GM12878 (cell line): ENCODE measurements at regions not wholly inside any gene's neighbourhood (a gene's known extent, or its start where the extent isn't known, plus 50 kb on each side); places are given as distances from the start of the nearest gene placed in this dataset.
"Not testable (repeated sequence)": the region's sequence is repeated elsewhere in the genome, so short reads cannot be mapped to it uniquely, and the experiment has no call there.

ENCODE experiments used
- ATAC-seq: fragments of 200-7000 bp; cut with Tn5 transposase; 3 replicates; pipeline ENCODE4 v1.9.1; 2020; ENCODE audit warnings: mild to moderate bottlenecking, moderate library complexity
- BruUV-seq: library from RNA; stranded (reverse); fragments of 400-500 nt; replicated peaks from 2 replicates; lab custom pipeline; 2021; lab: Mats Ljungman, UMichigan
- CTCF ChIA-PET: fragments of 300-600 bp; sonication (Branson Sonifier 250); formaldehyde crosslinking; extraction: SDS; loops from one replicate; lab custom pipeline; 2021; ENCODE audit warnings: inconsistent platforms; lab: Yijun Ruan, JAX
- POLR2A ChIA-PET: fragments of 350-600 bp; formaldehyde crosslinking; extraction: SDS; loops from one replicate; lab custom pipeline; 2021; ENCODE audit warnings: inconsistent platforms; lab: Charles Lee
- RAD21 ChIA-PET: fragments of 300-600 bp; sonication (Branson Sonifier 250); formaldehyde crosslinking; loops from one replicate; lab custom pipeline; 2023; ENCODE audit warnings: antibody characterized with exemption; ENCODE audit not compliant: unreplicated experiment; lab: Charles Lee
- SMC1A ChIA-PET: fragments of 300-600 bp; sonication (Branson Sonifier 250); formaldehyde crosslinking; loops from one replicate; lab custom pipeline; 2023; ENCODE audit not compliant: unreplicated experiment, uncharacterized antibody; lab: Charles Lee
- DNase-seq: peaks from one replicate; pipeline ENCODE4 v3.0.0-alpha.2; 2011; ENCODE audit warnings: low read depth, low spot score
- FAIRE-seq: peaks from 3 replicates; lab custom pipeline; 2011; peaks lifted over from hg19 to GRCh38; lab: Jason Lieb, UNC
- H2AFZ ChIP-seq: 2 replicates; pipeline ENCODE4 v1.6.0; 2011; ENCODE audit warnings: low read depth, low read length, control low read depth; ENCODE audit not compliant: control insufficient read depth
- H3K27ac ChIP-seq: 2 replicates; pipeline ENCODE4 v1.5.1; 2011; ENCODE audit warnings: control low read depth; ENCODE audit not compliant: control insufficient read depth, insufficient read depth
- H3K27me3 ChIP-seq, 2 experiments: replicated peaks in 1 of 2; 2 replicates each; pipeline versions ENCODE4 v1.6.0 to v1.6.1; 2011; ENCODE audit warnings: low read length in 1 of 2; ENCODE audit not compliant: control insufficient read depth in 2 of 2, insufficient read depth in 2 of 2
- H3K36me3 ChIP-seq, 2 experiments: 2 replicates each; pipeline ENCODE4 v1.5.1; 2011; ENCODE audit warnings: low read length in 1 of 2; ENCODE audit not compliant: control insufficient read depth in 2 of 2, insufficient read depth in 2 of 2
- H3K4me1 ChIP-seq: 2 replicates; pipeline ENCODE4 v1.6.1; 2011; ENCODE audit warnings: mild to moderate bottlenecking, low read length, moderate library complexity, mixed read lengths; ENCODE audit not compliant: control insufficient read depth, insufficient read depth
- H3K4me2 ChIP-seq: 2 replicates; pipeline ENCODE4 v1.6.0; 2011; ENCODE audit warnings: control low read depth; ENCODE audit not compliant: control insufficient read depth, insufficient read depth
- H3K4me3 ChIP-seq: fragments of 200-600 bp; sonication (generic); 2 replicates; pipeline ENCODE4 v1.5.1; 2016
- H3K79me2 ChIP-seq: 2 replicates; pipeline ENCODE4 v1.6.0; 2011; ENCODE audit warnings: low read length; ENCODE audit not compliant: control insufficient read depth, insufficient read depth
- H3K9ac ChIP-seq: 2 replicates; pipeline ENCODE4 v1.8.0; 2011; ENCODE audit warnings: low read length, control low read depth, mixed read lengths; ENCODE audit not compliant: control insufficient read depth, insufficient read depth
- H3K9me3 ChIP-seq: replicated peaks from 3 replicates; pipeline ENCODE4 v1.5.1; 2011; ENCODE audit warnings: mild to moderate bottlenecking, low read length; ENCODE audit not compliant: control insufficient read depth, insufficient read depth
- H4K20me1 ChIP-seq: 2 replicates; pipeline ENCODE4 v1.6.0; 2011; ENCODE audit not compliant: control insufficient read depth, insufficient read depth
- GABPA ChIP-seq: IDR thresholded peaks from 2 replicates; pipeline ENCODE4 v1.6.1; 2014; ENCODE audit warnings: antibody characterized with exemption, low read depth, mild to moderate bottlenecking, inconsistent platforms
- MXI1 ChIP-seq: fragments of 150-350 bp; IDR thresholded peaks from 2 replicates; pipeline ENCODE4 v1.6.1; 2011; ENCODE audit warnings: low read depth, mild to moderate bottlenecking, inconsistent platforms, low read length, improper control_type of control experiment
- RFX5 ChIP-seq: IDR thresholded peaks from 2 replicates; pipeline ENCODE4 v1.6.1; 2011; ENCODE audit warnings: low read depth, low read length, improper control_type of control experiment
- SIN3A ChIP-seq: IDR thresholded peaks from 2 replicates; pipeline ENCODE4 v1.6.1; 2012; ENCODE audit warnings: low read depth, low read length, improper control_type of control experiment
- WGBS: methylation state at CpG from one replicate; pipeline ENCODE4 v1.1.6; 2016; ENCODE audit warnings: low lambda C conversion rate; ENCODE audit not compliant: insufficient replicate concordance, insufficient coverage; ENCODE audit errors: missing lambda C conversion rate; 5-methylcytosine and 5-hydroxymethylcytosine counted together
- in situ Hi-C: fragments of 300-500 bp; cut with MboI; formaldehyde crosslinking; loops from 9 replicates; pipeline ENCODE4 v1.14.3; 2018; ENCODE audit warnings: mixed read lengths
- intact Hi-C: fragments of 100-400 bp; cut with micrococcal nuclease; formaldehyde crosslinking; loops from one replicate; pipeline ENCODE4 v1.14.2; 2022; ENCODE audit not compliant: unreplicated experiment
- TF ChIP-seq, protein P1 (sequence below): IDR thresholded peaks from 2 replicates; pipeline ENCODE4 v1.6.1; 2012; ENCODE audit warnings: low read depth, low read length, improper control_type of control experiment
- TF ChIP-seq, protein P2 (sequence below): fragments of 450-650 bp; IDR thresholded peaks from 2 replicates; pipeline ENCODE4 v1.6.1; 2016; ENCODE audit warnings: mild to moderate bottlenecking, moderate library complexity, borderline replicate concordance
- TF ChIP-seq, protein P3 (sequence below): fragments of 450-650 bp; formaldehyde crosslinking; IDR thresholded peaks from 2 replicates; pipeline ENCODE4 v1.4.0; 2022; ENCODE audit warnings: mild to moderate bottlenecking, moderate library complexity

DNA sequence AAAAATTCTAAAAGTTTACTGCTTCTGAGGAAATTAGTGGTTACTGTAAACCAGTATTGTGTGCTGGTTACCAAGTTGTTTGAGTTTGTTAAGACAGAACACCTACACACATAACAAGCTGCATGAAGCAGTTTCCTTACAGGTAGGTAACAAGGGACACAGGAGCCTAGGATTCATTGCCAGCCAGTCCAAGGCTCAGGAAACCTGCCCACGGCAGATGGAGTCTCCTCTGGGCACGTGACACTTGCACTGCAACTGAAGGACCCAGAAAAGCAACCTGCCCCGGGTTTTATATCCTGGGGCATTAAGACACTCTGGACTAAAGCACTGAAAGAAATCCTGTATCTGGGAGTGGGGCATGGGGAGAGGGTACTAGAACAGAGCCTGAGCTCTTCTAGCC lies 639.3 kb downstream of the ADCYAP1 start (continued):
- TF ChIP-seq, protein P1, sequence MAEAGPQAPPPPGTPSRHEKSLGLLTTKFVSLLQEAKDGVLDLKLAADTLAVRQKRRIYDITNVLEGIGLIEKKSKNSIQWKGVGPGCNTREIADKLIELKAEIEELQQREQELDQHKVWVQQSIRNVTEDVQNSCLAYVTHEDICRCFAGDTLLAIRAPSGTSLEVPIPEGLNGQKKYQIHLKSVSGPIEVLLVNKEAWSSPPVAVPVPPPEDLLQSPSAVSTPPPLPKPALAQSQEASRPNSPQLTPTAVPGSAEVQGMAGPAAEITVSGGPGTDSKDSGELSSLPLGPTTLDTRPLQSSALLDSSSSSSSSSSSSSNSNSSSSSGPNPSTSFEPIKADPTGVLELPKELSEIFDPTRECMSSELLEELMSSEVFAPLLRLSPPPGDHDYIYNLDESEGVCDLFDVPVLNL, result no peak
- TF ChIP-seq SIN3A (no peak), RFX5 (no peak)

DNA sequence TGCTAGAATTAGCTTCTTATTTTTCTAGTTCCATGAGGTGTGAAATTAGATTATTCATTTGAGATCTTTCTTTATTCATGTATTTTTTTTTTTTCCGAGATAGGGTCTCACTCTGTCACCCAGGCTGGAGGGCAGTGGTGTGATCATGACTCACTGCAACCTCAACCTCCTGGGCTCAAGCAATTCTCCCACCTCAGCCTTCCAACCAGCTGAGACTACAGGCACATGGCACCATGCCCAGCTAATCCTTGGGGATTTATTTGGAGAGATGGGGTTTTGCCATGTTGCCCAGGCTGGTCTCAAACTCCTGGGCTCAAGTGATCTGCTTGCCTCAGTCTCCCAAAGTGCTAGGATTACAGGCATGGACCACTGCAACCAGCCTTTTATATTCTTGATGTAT lies 653.0 kb downstream of the ADCYAP1 start:
- ATAC-seq, result not testable (repeated sequence)

DNA sequence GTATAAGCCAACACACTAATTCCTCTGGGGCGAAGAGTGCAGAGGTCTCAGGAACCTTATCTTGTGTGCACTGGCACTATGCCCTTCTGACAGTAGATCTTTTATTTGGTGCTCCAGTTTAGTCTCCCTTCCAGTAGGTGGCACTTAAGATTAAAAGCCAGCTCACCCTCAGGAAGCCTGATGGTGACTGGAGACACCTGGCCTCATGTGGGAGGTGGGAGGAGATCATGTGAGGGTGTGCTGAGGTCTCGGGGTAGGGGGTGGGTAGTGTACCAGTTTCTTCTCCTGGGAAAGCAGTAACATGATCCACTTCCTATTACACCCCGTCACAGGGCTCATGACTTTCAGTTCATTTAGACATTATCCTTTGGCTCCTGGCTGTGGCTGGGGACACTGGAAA lies 654.9 kb downstream of the ADCYAP1 start:
- POLR2A ChIA-PET, result no interaction called here
- no peak for DNase-seq
- intact Hi-C loops, result no loop called here
- RAD21 ChIA-PET, result no interaction called here
- H3K4me1 ChIP-seq, result no peaks in the 10 kb centered on the region
- CTCF ChIA-PET, result no interaction called here
- in situ Hi-C loops, result no loop called here
- no peak overlapping the region for H3K9ac ChIP-seq
- H4K20me1 ChIP-seq, result no peaks in the 10 kb centered on the region
- no TSS peak for BruUV-seq
- no peaks in the 10 kb centered on the region for H3K27me3 ChIP-seq
- SMC1A ChIA-PET, result no interaction called here
- no peak for ATAC-seq
- WGBS, result 4% methylated on average over 3 of the region's 3 CpGs
- no peaks in the 10 kb centered on the region for H3K36me3 ChIP-seq
- no peak overlapping the region for H3K4me3 ChIP-seq
- H3K79me2 ChIP-seq, result no peaks in the 10 kb centered on the region
- no peak overlapping the region for H3K27ac ChIP-seq
- FAIRE-seq, result no peak
- H3K9me3 ChIP-seq, result no peaks in the 10 kb centered on the region
- no peak overlapping the region for H3K4me2 ChIP-seq
- H2AFZ ChIP-seq, result no peak overlapping the region
- TF ChIP-seq MXI1 (no peak), GABPA (no peak)
- TF ChIP-seq, protein P2, sequence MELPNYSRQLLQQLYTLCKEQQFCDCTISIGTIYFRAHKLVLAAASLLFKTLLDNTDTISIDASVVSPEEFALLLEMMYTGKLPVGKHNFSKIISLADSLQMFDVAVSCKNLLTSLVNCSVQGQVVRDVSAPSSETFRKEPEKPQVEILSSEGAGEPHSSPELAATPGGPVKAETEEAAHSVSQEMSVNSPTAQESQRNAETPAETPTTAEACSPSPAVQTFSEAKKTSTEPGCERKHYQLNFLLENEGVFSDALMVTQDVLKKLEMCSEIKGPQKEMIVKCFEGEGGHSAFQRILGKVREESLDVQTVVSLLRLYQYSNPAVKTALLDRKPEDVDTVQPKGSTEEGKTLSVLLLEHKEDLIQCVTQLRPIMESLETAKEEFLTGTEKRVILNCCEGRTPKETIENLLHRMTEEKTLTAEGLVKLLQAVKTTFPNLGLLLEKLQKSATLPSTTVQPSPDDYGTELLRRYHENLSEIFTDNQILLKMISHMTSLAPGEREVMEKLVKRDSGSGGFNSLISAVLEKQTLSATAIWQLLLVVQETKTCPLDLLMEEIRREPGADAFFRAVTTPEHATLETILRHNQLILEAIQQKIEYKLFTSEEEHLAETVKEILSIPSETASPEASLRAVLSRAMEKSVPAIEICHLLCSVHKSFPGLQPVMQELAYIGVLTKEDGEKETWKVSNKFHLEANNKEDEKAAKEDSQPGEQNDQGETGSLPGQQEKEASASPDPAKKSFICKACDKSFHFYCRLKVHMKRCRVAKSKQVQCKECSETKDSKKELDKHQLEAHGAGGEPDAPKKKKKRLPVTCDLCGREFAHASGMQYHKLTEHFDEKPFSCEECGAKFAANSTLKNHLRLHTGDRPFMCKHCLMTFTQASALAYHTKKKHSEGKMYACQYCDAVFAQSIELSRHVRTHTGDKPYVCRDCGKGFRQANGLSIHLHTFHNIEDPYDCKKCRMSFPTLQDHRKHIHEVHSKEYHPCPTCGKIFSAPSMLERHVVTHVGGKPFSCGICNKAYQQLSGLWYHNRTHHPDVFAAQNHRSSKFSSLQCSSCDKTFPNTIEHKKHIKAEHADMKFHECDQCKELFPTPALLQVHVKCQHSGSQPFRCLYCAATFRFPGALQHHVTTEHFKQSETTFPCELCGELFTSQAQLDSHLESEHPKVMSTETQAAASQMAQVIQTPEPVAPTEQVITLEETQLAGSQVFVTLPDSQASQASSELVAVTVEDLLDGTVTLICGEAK, result no peak
- TF ChIP-seq, protein P3, sequence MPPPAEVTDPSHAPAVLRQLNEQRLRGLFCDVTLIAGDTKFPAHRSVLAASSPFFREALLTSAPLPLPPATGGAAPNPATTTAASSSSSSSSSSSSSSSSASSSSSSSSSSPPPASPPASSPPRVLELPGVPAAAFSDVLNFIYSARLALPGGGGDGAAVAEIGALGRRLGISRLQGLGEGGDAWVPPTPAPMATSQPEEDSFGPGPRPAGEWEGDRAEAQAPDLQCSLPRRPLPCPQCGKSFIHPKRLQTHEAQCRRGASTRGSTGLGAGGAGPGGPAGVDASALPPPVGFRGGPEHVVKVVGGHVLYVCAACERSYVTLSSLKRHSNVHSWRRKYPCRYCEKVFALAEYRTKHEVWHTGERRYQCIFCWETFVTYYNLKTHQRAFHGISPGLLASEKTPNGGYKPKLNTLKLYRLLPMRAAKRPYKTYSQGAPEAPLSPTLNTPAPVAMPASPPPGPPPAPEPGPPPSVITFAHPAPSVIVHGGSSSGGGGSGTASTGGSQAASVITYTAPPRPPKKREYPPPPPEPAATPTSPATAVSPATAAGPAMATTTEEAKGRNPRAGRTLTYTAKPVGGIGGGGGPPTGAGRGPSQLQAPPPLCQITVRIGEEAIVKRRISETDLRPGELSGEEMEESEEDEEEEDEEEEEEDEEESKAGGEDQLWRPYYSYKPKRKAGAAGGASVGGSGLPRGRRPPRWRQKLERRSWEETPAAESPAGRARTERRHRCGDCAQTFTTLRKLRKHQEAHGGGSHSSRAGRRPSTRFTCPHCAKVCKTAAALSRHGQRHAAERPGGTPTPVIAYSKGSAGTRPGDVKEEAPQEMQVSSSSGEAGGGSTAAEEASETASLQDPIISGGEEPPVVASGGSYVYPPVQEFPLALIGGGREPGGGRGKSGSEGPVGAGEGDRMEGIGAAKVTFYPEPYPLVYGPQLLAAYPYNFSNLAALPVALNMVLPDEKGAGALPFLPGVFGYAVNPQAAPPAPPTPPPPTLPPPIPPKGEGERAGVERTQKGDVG (CRISPR knock-in tag), result no peak

More for the DNA sequence above, 653.0 kb downstream of the ADCYAP1 start:
- POLR2A ChIA-PET, H3K4me1 ChIP-seq, H3K27ac ChIP-seq, H2AFZ ChIP-seq, H3K36me3 ChIP-seq, H3K4me3 ChIP-seq, H3K27me3 ChIP-seq, H3K4me2 ChIP-seq, H4K20me1 ChIP-seq, in situ Hi-C loops, intact Hi-C loops, DNase-seq, H3K9me3 ChIP-seq, RAD21 ChIA-PET, H3K9ac ChIP-seq, BruUV-seq, H3K79me2 ChIP-seq, FAIRE-seq: not testable (repeated sequence)
- 0% methylated on average over 1 of the region's 1 CpG for WGBS
- CTCF ChIA-PET, result interaction anchor here (1.6 kb wide), 1 partner anchor 28 kb away, joined by 5 read pairs; no protein-coding TSS in a partner anchor
- SMC1A ChIA-PET, result interaction anchor here (0.6 kb wide), 1 partner anchor 1502 kb away, joined by 3 read pairs; no protein-coding TSS in a partner anchor
